Vagina (tissue), 2 donors: ENCODE measurements at regions not wholly inside any gene's neighbourhood (a gene's known extent, or its start where the extent isn't known, plus 50 kb on each side); places are given as distances from the start of the nearest gene placed in this dataset.

Experiments used
- DNase-seq, 2 donors: peaks; one replicate each; pipeline ENCODE4 v3.0.0-alpha.2; 2017; ENCODE audit errors: extremely low spot score in 2 of 2
- H3K27ac ChIP-seq: fragments of 200-600 bp; sonication (generic); one replicate; pipeline ENCODE4 v1.5.1; 2019
- H3K27me3 ChIP-seq: fragments of 200-600 bp; sonication (generic); one replicate; pipeline ENCODE4 v1.5.1; 2019
- H3K36me3 ChIP-seq, 2 donors: fragments of 200-600 bp; sonication (generic); one replicate each; pipeline ENCODE4 v1.5.1; 2017 to 2019
- H3K4me1 ChIP-seq: fragments of 200-600 bp; sonication (generic); one replicate; pipeline ENCODE4 v1.5.1; 2019
- H3K4me3 ChIP-seq, 2 donors: fragments of 200-600 bp; sonication (generic); 1 replicate in 1 of 2; 2 replicates in 1 of 2; pipeline ENCODE4 v1.5.1; 2016 to 2019
- H3K9me3 ChIP-seq: fragments of 200-600 bp; sonication (generic); one replicate; pipeline ENCODE4 v1.5.1; 2019
- POLR2A ChIP-seq, 2 donors: fragments of 450-650 bp; IDR thresholded peaks; one replicate each; pipeline ENCODE4 v1.6.1; 2017; ENCODE audit warnings: antibody characterized with exemption in 2 of 2, mild to moderate bottlenecking in 2 of 2, moderate library complexity in 2 of 2
- POLR2AphosphoS5 ChIP-seq, 2 donors: sonication (generic); formaldehyde crosslinking; IDR thresholded peaks; one replicate each; pipeline ENCODE4 v1.9.0; 2017; ENCODE audit warnings: antibody characterized with exemption in 2 of 2, mild to moderate bottlenecking in 2 of 2, low read depth in 1 of 2; ENCODE audit not compliant: insufficient read depth in 1 of 2
- intact Hi-C: fragments of 100-400 bp; cut with DNase I; formaldehyde crosslinking; loops from one replicate; pipeline ENCODE4 v1.15.1; 2023
- TF ChIP-seq, protein P1 (sequence below), 3 experiments: fragments of 450-650 bp in 2 of 3; fragments of 200-600 bp in 1 of 3; sonication (generic) in 1 of 3; IDR thresholded peaks; one replicate each; pipeline ENCODE4 v1.5.1; 2017 to 2019; ENCODE audit warnings: antibody characterized with exemption in 3 of 3, mild to moderate bottlenecking in 2 of 3, moderate library complexity in 2 of 3

GRCh38 chr6:167647737-167648470 lies 178.8 kb upstream of the AFDN start:
- Histone ChIP-seq H3K9me3 (no peaks in the 10 kb centered on the region), H3K36me3 (no peaks in the 10 kb centered on the region), H3K27ac (no peak overlapping the region), H3K27me3 (no peaks in the 10 kb centered on the region), H3K4me1 (no peaks in the 10 kb centered on the region), H3K4me3 (no peak overlapping the region)
- TF ChIP-seq POLR2A (IDR thresholded peaks at IDR 0.05) (no peak), POLR2AphosphoS5 (IDR thresholded peaks at IDR 0.05; ENCODE audit: insufficient read depth in 1 of 2, low read depth in 1 of 2) (no peak)
- TF ChIP-seq, protein P1, sequence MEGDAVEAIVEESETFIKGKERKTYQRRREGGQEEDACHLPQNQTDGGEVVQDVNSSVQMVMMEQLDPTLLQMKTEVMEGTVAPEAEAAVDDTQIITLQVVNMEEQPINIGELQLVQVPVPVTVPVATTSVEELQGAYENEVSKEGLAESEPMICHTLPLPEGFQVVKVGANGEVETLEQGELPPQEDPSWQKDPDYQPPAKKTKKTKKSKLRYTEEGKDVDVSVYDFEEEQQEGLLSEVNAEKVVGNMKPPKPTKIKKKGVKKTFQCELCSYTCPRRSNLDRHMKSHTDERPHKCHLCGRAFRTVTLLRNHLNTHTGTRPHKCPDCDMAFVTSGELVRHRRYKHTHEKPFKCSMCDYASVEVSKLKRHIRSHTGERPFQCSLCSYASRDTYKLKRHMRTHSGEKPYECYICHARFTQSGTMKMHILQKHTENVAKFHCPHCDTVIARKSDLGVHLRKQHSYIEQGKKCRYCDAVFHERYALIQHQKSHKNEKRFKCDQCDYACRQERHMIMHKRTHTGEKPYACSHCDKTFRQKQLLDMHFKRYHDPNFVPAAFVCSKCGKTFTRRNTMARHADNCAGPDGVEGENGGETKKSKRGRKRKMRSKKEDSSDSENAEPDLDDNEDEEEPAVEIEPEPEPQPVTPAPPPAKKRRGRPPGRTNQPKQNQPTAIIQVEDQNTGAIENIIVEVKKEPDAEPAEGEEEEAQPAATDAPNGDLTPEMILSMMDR (IDR thresholded peaks at IDR 0.05), result no peak
- no peak for DNase-seq
- intact Hi-C loops, result no loop called here

GRCh38 chr6:167648501-167649278 lies 178.0 kb upstream of the AFDN start:
- Histone ChIP-seq H3K4me1 (no peaks in the 10 kb centered on the region), H3K9me3 (no peaks in the 10 kb centered on the region), H3K27me3 (no peaks in the 10 kb centered on the region), H3K36me3 (no peaks in the 10 kb centered on the region), H3K4me3 (no peak overlapping the region), H3K27ac (no peak overlapping the region)
- intact Hi-C loops, result no loop called here
- no peak for TF ChIP-seq POLR2AphosphoS5 (IDR thresholded peaks at IDR 0.05; ENCODE audit: insufficient read depth in 1 of 2, low read depth in 1 of 2)
- TF ChIP-seq POLR2A (IDR thresholded peaks at IDR 0.05), result no peak
- TF ChIP-seq, protein P1 (IDR thresholded peaks at IDR 0.05), result no peak
- DNase-seq, result no peak

- no peak for DNase-seq
- TF ChIP-seq POLR2AphosphoS5 (IDR thresholded peaks at IDR 0.05; ENCODE audit: insufficient read depth in 1 of 2, low read depth in 1 of 2) (no peak), POLR2A (IDR thresholded peaks at IDR 0.05) (no peak)
- TF ChIP-seq, protein P1 (IDR thresholded peaks at IDR 0.05), result no peak
- Histone ChIP-seq H3K27ac (no peak overlapping the region), H3K27me3 (no peaks in the 10 kb centered on the region), H3K4me1 (no peaks in the 10 kb centered on the region), H3K9me3 (no peaks in the 10 kb centered on the region), H3K36me3 (no peaks in the 10 kb centered on the region), H3K4me3 (no peak overlapping the region)
- intact Hi-C loops, result no loop called here
These were observed 177.2 kb upstream of the AFDN start for GRCh38 chr6:167649476-167649875.

GRCh38 chr6:167650730-167651317 lies 175.9 kb upstream of the AFDN start:
- no peak overlapping the region for H3K4me3 ChIP-seq
- DNase-seq, result no peak
- H3K27ac ChIP-seq, result no peak overlapping the region
- H3K27me3 ChIP-seq, result no peaks in the 10 kb centered on the region
- intact Hi-C loops, result no loop called here
- H3K4me1 ChIP-seq, result no peaks in the 10 kb centered on the region
- no peak for TF ChIP-seq POLR2A (IDR thresholded peaks at IDR 0.05)
- TF ChIP-seq POLR2AphosphoS5 (IDR thresholded peaks at IDR 0.05; ENCODE audit: insufficient read depth in 1 of 2, low read depth in 1 of 2), result no peak
- no peaks in the 10 kb centered on the region for H3K36me3 ChIP-seq
- no peaks in the 10 kb centered on the region for H3K9me3 ChIP-seq

GRCh38 chr6:167651318-167652041 lies 175.2 kb upstream of the AFDN start:
- DNase-seq, result no peak
- no peaks in the 10 kb centered on the region for H3K4me1 ChIP-seq
- intact Hi-C loops, result no loop called here

More at GRCh38 chr6:167651318-167652041, 175.2 kb upstream of the AFDN start:
- Histone ChIP-seq H3K9me3 (no peaks in the 10 kb centered on the region), H3K36me3 (no peaks in the 10 kb centered on the region), H3K27ac (no peak overlapping the region), H3K27me3 (no peaks in the 10 kb centered on the region), H3K4me3 (no peak overlapping the region)
- TF ChIP-seq, protein P1 (IDR thresholded peaks at IDR 0.05), result no peak
- TF ChIP-seq POLR2A (IDR thresholded peaks at IDR 0.05) (no peak), POLR2AphosphoS5 (IDR thresholded peaks at IDR 0.05; ENCODE audit: insufficient read depth in 1 of 2, low read depth in 1 of 2) (no peak)
